ENCODE measurements at regions not wholly inside any gene's neighbourhood (a gene's known extent, or its start where the extent isn't known, plus 50 kb on each side); places are given as distances from the start of the nearest gene placed in this dataset.
A peak's percentile ranks its signal among the peaks of the same experiment; 100 is the strongest.
"Not testable (repeated sequence)": the region's sequence is repeated elsewhere in the genome, so short reads cannot be mapped to it uniquely, and the experiment has no call there.

GRCh38 chr4:1589098-1589497 lies 95.0 kb downstream of the FAM53A start:
- H3K27ac ChIP-seq (ENCODE audit: low read length): no peak overlapping the region
- H3K4me1 ChIP-seq (ENCODE audit: control insufficient read depth, insufficient read depth, low read length): no peaks in the 10 kb centered on the region
- intact Hi-C loops (cut with DNase I): no loop called here
- ATAC-seq (no peak), DNase-seq (no peak)
- 65% methylated on average over 1 of the region's 1 CpG for WGBS
- H3K27me3 ChIP-seq (ENCODE audit: control insufficient read depth, insufficient read depth): no peaks in the 10 kb centered on the region
- no peak overlapping the region for H3K4me3 ChIP-seq (ENCODE audit: low read length)
- peaks cover 6% of the 10 kb centered on the region for H3K9me3 ChIP-seq (ENCODE audit: control insufficient read depth, low read length)

GRCh38 chr4:1588306-1588705 lies 95.8 kb downstream of the FAM53A start:
- peaks cover 6% of the 10 kb centered on the region for H3K9me3 ChIP-seq (ENCODE audit: control insufficient read depth, low read length)
- no peak overlapping the region for H3K27ac ChIP-seq (ENCODE audit: low read length)
- no peaks in the 10 kb centered on the region for H3K27me3 ChIP-seq (ENCODE audit: control insufficient read depth, insufficient read depth)
- no peak overlapping the region for H3K4me3 ChIP-seq (ENCODE audit: low read length)
- 80% methylated on average over 5 of the region's 5 CpGs for WGBS
- peak; percentile 3 to 36 (median 12) for DNase-seq
- no peak for ATAC-seq
- intact Hi-C loops (cut with DNase I): no loop called here
- H3K4me1 ChIP-seq (ENCODE audit: control insufficient read depth, insufficient read depth, low read length): no peaks in the 10 kb centered on the region

- Histone ChIP-seq H3K9me3 (ENCODE audit: control insufficient read depth, low read length) (no peaks in the 10 kb centered on the region), H3K27me3 (ENCODE audit: control insufficient read depth, insufficient read depth) (no peaks in the 10 kb centered on the region), H3K4me3 (ENCODE audit: low read length) (no peak overlapping the region), H3K4me1 (ENCODE audit: control insufficient read depth, insufficient read depth, low read length) (no peaks in the 10 kb centered on the region), H3K27ac (ENCODE audit: low read length) (no peak overlapping the region)
- ATAC-seq (no peak), DNase-seq (peak; percentile 14 to 26 (median 15))
- intact Hi-C loops (cut with DNase I): no loop called here
- 62% methylated on average over 3 of the region's 3 CpGs for WGBS
Observed at GRCh38 chr4:1584498-1584897, 99.6 kb downstream of the FAM53A start.

GRCh38 chr4:1583859-1584258 lies 100.3 kb downstream of the FAM53A start:
- H3K4me1 ChIP-seq (ENCODE audit: control insufficient read depth, insufficient read depth, low read length): no peaks in the 10 kb centered on the region
- ATAC-seq: no peak
- no peak overlapping the region for H3K27ac ChIP-seq (ENCODE audit: low read length)
- 75% methylated on average over 5 of the region's 5 CpGs for WGBS
- intact Hi-C loops (cut with DNase I): no loop called here
- H3K27me3 ChIP-seq (ENCODE audit: control insufficient read depth, insufficient read depth): no peaks in the 10 kb centered on the region
- DNase-seq: no peak
- H3K9me3 ChIP-seq (ENCODE audit: control insufficient read depth, low read length): no peaks in the 10 kb centered on the region
- H3K4me3 ChIP-seq (ENCODE audit: low read length): no peak overlapping the region

GRCh38 chr4:1583051-1583785 lies 100.9 kb downstream of the FAM53A start:
- no peak for ATAC-seq
- peak; percentile 9 to 44 (median 43) for DNase-seq
- 84% methylated on average over 15 of the region's 15 CpGs for WGBS
- Histone ChIP-seq H3K4me1 (ENCODE audit: control insufficient read depth, insufficient read depth, low read length) (no peaks in the 10 kb centered on the region), H3K27me3 (ENCODE audit: control insufficient read depth, insufficient read depth) (no peaks in the 10 kb centered on the region), H3K27ac (ENCODE audit: low read length) (no peak overlapping the region), H3K9me3 (ENCODE audit: control insufficient read depth, low read length) (no peaks in the 10 kb centered on the region), H3K4me3 (ENCODE audit: low read length) (no peak overlapping the region)
- intact Hi-C loops (cut with DNase I): no loop called here

GRCh38 chr4:1582227-1582626 lies 101.9 kb downstream of the FAM53A start:
- H3K27me3 ChIP-seq (ENCODE audit: control insufficient read depth, insufficient read depth): no peaks in the 10 kb centered on the region
- no peak overlapping the region for H3K4me3 ChIP-seq (ENCODE audit: low read length)
- WGBS: 42% methylated on average over 15 of the region's 15 CpGs
- peak; percentile 78 to 86 (median 83) for DNase-seq
- no peaks in the 10 kb centered on the region for H3K4me1 ChIP-seq (ENCODE audit: control insufficient read depth, insufficient read depth, low read length)
- peak; percentile 4 to 9 for ATAC-seq
- H3K27ac ChIP-seq (ENCODE audit: low read length): no peak overlapping the region
- intact Hi-C loops (cut with DNase I): no loop called here
- no peaks in the 10 kb centered on the region for H3K9me3 ChIP-seq (ENCODE audit: control insufficient read depth, low read length)

- H3K27me3 ChIP-seq (ENCODE audit: control insufficient read depth, insufficient read depth); H3K4me3 ChIP-seq (ENCODE audit: low read length); intact Hi-C loops (cut with DNase I); H3K27ac ChIP-seq (ENCODE audit: low read length); H3K4me1 ChIP-seq (ENCODE audit: control insufficient read depth, insufficient read depth, low read length); H3K9me3 ChIP-seq (ENCODE audit: control insufficient read depth, low read length): not testable (repeated sequence)
- peak; percentile 96 to 98 (median 98) for DNase-seq
- ATAC-seq: peak; percentile 80 to 83
- WGBS: 27% methylated on average over 15 of the region's 15 CpGs
Observed at GRCh38 chr4:1581164-1581894, 102.8 kb downstream of the FAM53A start.

GRCh38 chr4:1580692-1581012 lies 103.5 kb downstream of the FAM53A start:
- H3K27ac ChIP-seq (ENCODE audit: low read length); intact Hi-C loops (cut with DNase I); H3K27me3 ChIP-seq (ENCODE audit: control insufficient read depth, insufficient read depth); H3K4me3 ChIP-seq (ENCODE audit: low read length); H3K9me3 ChIP-seq (ENCODE audit: control insufficient read depth, low read length); H3K4me1 ChIP-seq (ENCODE audit: control insufficient read depth, insufficient read depth, low read length); DNase-seq; ATAC-seq: not testable (repeated sequence)
- WGBS: 8% methylated on average over 11 of the region's 16 CpGs

- WGBS: under 1% methylated on average over 45 of the region's 46 CpGs
- Histone ChIP-seq H3K4me1 (ENCODE audit: control insufficient read depth, insufficient read depth, low read length) (no peaks in the 10 kb centered on the region), H3K4me3 (ENCODE audit: low read length) (peak overlapping the region; percentile 82), H3K27me3 (ENCODE audit: control insufficient read depth, insufficient read depth) (no peaks in the 10 kb centered on the region), H3K27ac (ENCODE audit: low read length) (peak overlapping the region; percentile 83), H3K9me3 (ENCODE audit: control insufficient read depth, low read length) (no peaks in the 10 kb centered on the region)
- intact Hi-C loops (cut with DNase I): no loop called here
- peak; percentile 93 for ATAC-seq
- DNase-seq: peak; percentile 97 to 99 (median 98)
Observed at GRCh38 chr4:1579901-1580691, 104.0 kb downstream of the FAM53A start.

- Histone ChIP-seq H3K27ac (ENCODE audit: low read length) (peak overlapping the region; percentile 83), H3K9me3 (ENCODE audit: control insufficient read depth, low read length) (no peaks in the 10 kb centered on the region), H3K27me3 (ENCODE audit: control insufficient read depth, insufficient read depth) (no peaks in the 10 kb centered on the region), H3K4me3 (ENCODE audit: low read length) (peak overlapping the region; percentile 82), H3K4me1 (ENCODE audit: control insufficient read depth, insufficient read depth, low read length) (no peaks in the 10 kb centered on the region)
- intact Hi-C loops (cut with DNase I): no loop called here
- DNase-seq (peak; percentile 92 to 97 (median 94)), ATAC-seq (peak; percentile 69 to 73)
- WGBS: under 1% methylated on average over 91 of the region's 91 CpGs
Observed at GRCh38 chr4:1579001-1579900, 104.9 kb downstream of the FAM53A start.

All from right cardiac atrium (tissue), 5 donors.